GM23338 (cell line): ENCODE measurements at regions not wholly inside any gene's neighbourhood (a gene's known extent, or its start where the extent isn't known, plus 50 kb on each side); places are given as distances from the start of the nearest gene placed in this dataset.

Source experiments
- ATAC-seq: fragments of 200-7000 bp; cut with Tn5 transposase; 3 replicates; pipeline ENCODE4 v1.9.1; 2020
- DNase-seq: peaks from one replicate; pipeline ENCODE4 v3.0.0-alpha.2; 2015; ENCODE audit warnings: low spot score
- H2AFZ ChIP-seq: fragments of 200-600 bp; sonication (generic); 2 replicates; pipeline ENCODE4 v1.8.0; 2016; ENCODE audit warnings: antibody characterized with exemption, mild to moderate bottlenecking, moderate library complexity
- H3F3A ChIP-seq: fragments of 200-600 bp; sonication (generic); replicated peaks from 2 replicates; pipeline ENCODE4 v1.8.0; 2017; ENCODE audit warnings: antibody characterized with exemption, mixed run types, low read depth
- H3K27ac ChIP-seq: fragments of 200-600 bp; sonication (generic); 2 replicates; pipeline ENCODE4 v1.6.1; 2016; ENCODE audit warnings: low read depth
- H3K27me3 ChIP-seq: fragments of 200-600 bp; sonication (generic); 2 replicates; pipeline ENCODE4 v1.8.0; 2016; ENCODE audit warnings: mild to moderate bottlenecking, mixed run types, moderate library complexity; ENCODE audit not compliant: insufficient read depth
- H3K36me3 ChIP-seq: fragments of 200-600 bp; sonication (generic); 2 replicates; pipeline ENCODE4 v1.8.0; 2016; ENCODE audit warnings: mild to moderate bottlenecking; ENCODE audit not compliant: insufficient read depth
- H3K4me1 ChIP-seq: fragments of 200-600 bp; sonication (generic); 2 replicates; pipeline ENCODE4 v1.8.0; 2016; ENCODE audit warnings: mild to moderate bottlenecking, moderate library complexity; ENCODE audit not compliant: insufficient read depth
- H3K4me2 ChIP-seq: fragments of 200-600 bp; sonication (generic); 2 replicates; pipeline ENCODE4 v1.7.1; 2017; ENCODE audit warnings: mixed run types
- H3K4me3 ChIP-seq: fragments of 200-600 bp; sonication (generic); 2 replicates; pipeline ENCODE4 v1.6.1; 2016; ENCODE audit warnings: mixed run types
- H3K79me2 ChIP-seq: fragments of 200-600 bp; sonication (generic); replicated peaks from 2 replicates; pipeline ENCODE4 v1.8.0; 2017; ENCODE audit warnings: mild to moderate bottlenecking; ENCODE audit not compliant: insufficient read depth
- H3K9me2 ChIP-seq: fragments of 200-600 bp; sonication (generic); 2 replicates; pipeline ENCODE4 v1.8.0; 2017; ENCODE audit not compliant: insufficient read depth
- H4K20me1 ChIP-seq: fragments of 200-600 bp; sonication (generic); replicated peaks from 2 replicates; pipeline ENCODE4 v1.8.0; 2017; ENCODE audit warnings: mild to moderate bottlenecking; ENCODE audit not compliant: insufficient read depth
- H3K27ac Mint-ChIP-seq: 2 replicates; pipeline ENCODE4 v1.8.0; 2020; ENCODE audit warnings: inconsistent platforms, mild to moderate bottlenecking, moderate library complexity, mixed read lengths
- H3K27me3 Mint-ChIP-seq: 3 replicates; pipeline ENCODE4 v1.8.0; 2022; ENCODE audit warnings: low read depth, mild to moderate bottlenecking, moderate library complexity, mixed read lengths, inconsistent platforms; ENCODE audit not compliant: insufficient read depth, poor library complexity
- H3K36me3 Mint-ChIP-seq: 3 replicates; pipeline ENCODE4 v1.8.0; 2021; ENCODE audit warnings: low read depth, mild to moderate bottlenecking, inconsistent platforms, moderate library complexity, mixed read lengths
- H3K4me1 Mint-ChIP-seq: 3 replicates; pipeline ENCODE4 v1.8.0; 2020; ENCODE audit warnings: mild to moderate bottlenecking, inconsistent platforms, mixed read lengths
- H3K4me3 Mint-ChIP-seq: 3 replicates; pipeline ENCODE4 v1.8.0; 2021; ENCODE audit warnings: moderate library complexity, mild to moderate bottlenecking, inconsistent platforms, mixed read lengths
- H3K9me3 Mint-ChIP-seq: 3 replicates; pipeline ENCODE4 v1.8.0; 2020; ENCODE audit warnings: moderate library complexity, mild to moderate bottlenecking, inconsistent platforms, mixed read lengths
- CREB1 ChIP-seq: fragments of 250-450 bp; sonication (Bioruptor Pico); IDR thresholded peaks from 2 replicates; pipeline ENCODE4 v1.5.0; 2020; ENCODE audit warnings: low read depth, mild to moderate bottlenecking, moderate library complexity
- EZH2phosphoT487 ChIP-seq: fragments of 200-600 bp; sonication (generic); IDR thresholded peaks from one replicate; pipeline ENCODE4 v1.8.1; 2018; ENCODE audit warnings: antibody characterized with exemption; ENCODE audit not compliant: unreplicated experiment
- JUNB ChIP-seq: IDR thresholded peaks from one replicate; pipeline ENCODE4 v1.6.1; 2016; ENCODE audit warnings: antibody characterized with exemption; ENCODE audit not compliant: unreplicated experiment
- NANOG ChIP-seq: IDR thresholded peaks from 2 replicates; pipeline ENCODE4 v1.6.1; 2016; ENCODE audit warnings: antibody characterized with exemption, borderline replicate concordance
- POLR2AphosphoS5 ChIP-seq: IDR thresholded peaks from 2 replicates; pipeline ENCODE4 v1.6.1; 2016; ENCODE audit warnings: antibody characterized with exemption, low read depth
- STAT1 ChIP-seq: IDR thresholded peaks from one replicate; pipeline ENCODE4 v1.6.1; 2016; ENCODE audit warnings: antibody characterized with exemption; ENCODE audit not compliant: unreplicated experiment
- ZNF114 ChIP-seq: fragments of 250-450 bp; sonication (Bioruptor Pico); IDR thresholded peaks from 2 replicates; pipeline ENCODE4 v1.5.0; 2020; ENCODE audit warnings: mild to moderate bottlenecking, moderate library complexity
- ZNF331 ChIP-seq: fragments of 250-450 bp; sonication (Bioruptor Pico); IDR thresholded peaks from 2 replicates; pipeline ENCODE4 v1.5.0; 2020; ENCODE audit warnings: low read depth, mild to moderate bottlenecking, moderate library complexity
- TF ChIP-seq, protein P1 (sequence below): fragments of 250-450 bp; sonication (Bioruptor Pico); IDR thresholded peaks from 2 replicates; pipeline ENCODE4 v1.5.0; 2020; ENCODE audit warnings: mild to moderate bottlenecking, moderate library complexity
- TF ChIP-seq, protein P2 (sequence below), 2 experiments: fragments of 200-600 bp in 1 of 2; sonication (generic) in 1 of 2; conservative IDR thresholded peaks; 2 replicates each; pipeline versions ENCODE4 v1.5.1 to v1.6.1; 2016 to 2017; ENCODE audit warnings: antibody characterized with exemption in 2 of 2, low read depth in 2 of 2, mild to moderate bottlenecking in 2 of 2, moderate library complexity in 1 of 2
- TF ChIP-seq, protein P3 (sequence below): IDR thresholded peaks from one replicate; pipeline ENCODE4 v1.6.1; 2018; ENCODE audit warnings: antibody characterized with exemption; ENCODE audit not compliant: unreplicated experiment
- TF ChIP-seq, protein P4 (sequence below): IDR thresholded peaks from 2 replicates; pipeline ENCODE4 v1.6.1; 2016; ENCODE audit warnings: antibody characterized with exemption

DNA sequence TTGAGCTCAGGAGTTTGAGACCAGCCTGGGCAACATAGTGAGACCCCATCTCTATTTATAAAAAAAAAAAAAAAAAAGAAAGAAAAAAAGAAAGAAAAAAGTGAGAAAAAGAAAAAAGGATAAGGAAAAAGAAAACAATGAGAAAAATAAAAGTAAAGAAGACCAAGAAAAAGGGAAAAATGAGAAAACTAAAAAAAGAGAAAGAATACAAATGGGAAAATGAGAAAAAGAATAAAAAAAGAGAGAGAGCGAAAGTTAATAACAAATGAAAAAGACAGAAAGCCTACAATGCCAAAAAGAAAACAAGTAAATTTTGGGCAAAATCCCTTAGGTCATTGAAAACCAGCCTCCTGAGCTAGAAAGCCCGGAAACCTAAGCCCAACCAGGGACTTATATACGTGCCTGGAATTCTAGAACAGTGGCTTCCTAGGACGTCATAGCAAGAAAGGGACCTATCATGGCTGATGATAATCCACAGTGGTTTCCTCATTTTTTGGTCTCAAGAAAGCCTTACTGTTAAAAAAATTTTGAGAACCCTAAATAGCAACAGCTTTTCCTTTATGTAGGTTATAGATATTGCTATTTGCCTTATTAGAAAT, 131.7 kb upstream of the CLINT1 start:
- Mint-ChIP-seq H3K27ac (no peak overlapping the region), H3K9me3 (peaks cover 5% of the 10 kb centered on the region), H3K4me1 (peaks cover 7% of the 10 kb centered on the region; the same call in 2 of the 3 replicates), H3K4me3 (no peak overlapping the region), H3K27me3 (no peaks in the 10 kb centered on the region), H3K36me3 (no peaks in the 10 kb centered on the region)
- DNase-seq (no peak), ATAC-seq (no peak)
- H2AFZ ChIP-seq: no peak overlapping the region
- no peak overlapping the region for H3K4me2 ChIP-seq
- H3K9me2 ChIP-seq: 0 out of 2 replicates have a peak, but pooled peaks cover 11% of the 10 kb centered on the region
- TF ChIP-seq EZH2phosphoT487 (no peak), ZNF331 (CRISPR knock-in tag) (no peak), ZNF114 (no peak), POLR2AphosphoS5 (no peak), JUNB (no peak), CREB1 (CRISPR knock-in tag) (no peak), STAT1 (no peak), NANOG (no peak)
- TF ChIP-seq, protein P1, sequence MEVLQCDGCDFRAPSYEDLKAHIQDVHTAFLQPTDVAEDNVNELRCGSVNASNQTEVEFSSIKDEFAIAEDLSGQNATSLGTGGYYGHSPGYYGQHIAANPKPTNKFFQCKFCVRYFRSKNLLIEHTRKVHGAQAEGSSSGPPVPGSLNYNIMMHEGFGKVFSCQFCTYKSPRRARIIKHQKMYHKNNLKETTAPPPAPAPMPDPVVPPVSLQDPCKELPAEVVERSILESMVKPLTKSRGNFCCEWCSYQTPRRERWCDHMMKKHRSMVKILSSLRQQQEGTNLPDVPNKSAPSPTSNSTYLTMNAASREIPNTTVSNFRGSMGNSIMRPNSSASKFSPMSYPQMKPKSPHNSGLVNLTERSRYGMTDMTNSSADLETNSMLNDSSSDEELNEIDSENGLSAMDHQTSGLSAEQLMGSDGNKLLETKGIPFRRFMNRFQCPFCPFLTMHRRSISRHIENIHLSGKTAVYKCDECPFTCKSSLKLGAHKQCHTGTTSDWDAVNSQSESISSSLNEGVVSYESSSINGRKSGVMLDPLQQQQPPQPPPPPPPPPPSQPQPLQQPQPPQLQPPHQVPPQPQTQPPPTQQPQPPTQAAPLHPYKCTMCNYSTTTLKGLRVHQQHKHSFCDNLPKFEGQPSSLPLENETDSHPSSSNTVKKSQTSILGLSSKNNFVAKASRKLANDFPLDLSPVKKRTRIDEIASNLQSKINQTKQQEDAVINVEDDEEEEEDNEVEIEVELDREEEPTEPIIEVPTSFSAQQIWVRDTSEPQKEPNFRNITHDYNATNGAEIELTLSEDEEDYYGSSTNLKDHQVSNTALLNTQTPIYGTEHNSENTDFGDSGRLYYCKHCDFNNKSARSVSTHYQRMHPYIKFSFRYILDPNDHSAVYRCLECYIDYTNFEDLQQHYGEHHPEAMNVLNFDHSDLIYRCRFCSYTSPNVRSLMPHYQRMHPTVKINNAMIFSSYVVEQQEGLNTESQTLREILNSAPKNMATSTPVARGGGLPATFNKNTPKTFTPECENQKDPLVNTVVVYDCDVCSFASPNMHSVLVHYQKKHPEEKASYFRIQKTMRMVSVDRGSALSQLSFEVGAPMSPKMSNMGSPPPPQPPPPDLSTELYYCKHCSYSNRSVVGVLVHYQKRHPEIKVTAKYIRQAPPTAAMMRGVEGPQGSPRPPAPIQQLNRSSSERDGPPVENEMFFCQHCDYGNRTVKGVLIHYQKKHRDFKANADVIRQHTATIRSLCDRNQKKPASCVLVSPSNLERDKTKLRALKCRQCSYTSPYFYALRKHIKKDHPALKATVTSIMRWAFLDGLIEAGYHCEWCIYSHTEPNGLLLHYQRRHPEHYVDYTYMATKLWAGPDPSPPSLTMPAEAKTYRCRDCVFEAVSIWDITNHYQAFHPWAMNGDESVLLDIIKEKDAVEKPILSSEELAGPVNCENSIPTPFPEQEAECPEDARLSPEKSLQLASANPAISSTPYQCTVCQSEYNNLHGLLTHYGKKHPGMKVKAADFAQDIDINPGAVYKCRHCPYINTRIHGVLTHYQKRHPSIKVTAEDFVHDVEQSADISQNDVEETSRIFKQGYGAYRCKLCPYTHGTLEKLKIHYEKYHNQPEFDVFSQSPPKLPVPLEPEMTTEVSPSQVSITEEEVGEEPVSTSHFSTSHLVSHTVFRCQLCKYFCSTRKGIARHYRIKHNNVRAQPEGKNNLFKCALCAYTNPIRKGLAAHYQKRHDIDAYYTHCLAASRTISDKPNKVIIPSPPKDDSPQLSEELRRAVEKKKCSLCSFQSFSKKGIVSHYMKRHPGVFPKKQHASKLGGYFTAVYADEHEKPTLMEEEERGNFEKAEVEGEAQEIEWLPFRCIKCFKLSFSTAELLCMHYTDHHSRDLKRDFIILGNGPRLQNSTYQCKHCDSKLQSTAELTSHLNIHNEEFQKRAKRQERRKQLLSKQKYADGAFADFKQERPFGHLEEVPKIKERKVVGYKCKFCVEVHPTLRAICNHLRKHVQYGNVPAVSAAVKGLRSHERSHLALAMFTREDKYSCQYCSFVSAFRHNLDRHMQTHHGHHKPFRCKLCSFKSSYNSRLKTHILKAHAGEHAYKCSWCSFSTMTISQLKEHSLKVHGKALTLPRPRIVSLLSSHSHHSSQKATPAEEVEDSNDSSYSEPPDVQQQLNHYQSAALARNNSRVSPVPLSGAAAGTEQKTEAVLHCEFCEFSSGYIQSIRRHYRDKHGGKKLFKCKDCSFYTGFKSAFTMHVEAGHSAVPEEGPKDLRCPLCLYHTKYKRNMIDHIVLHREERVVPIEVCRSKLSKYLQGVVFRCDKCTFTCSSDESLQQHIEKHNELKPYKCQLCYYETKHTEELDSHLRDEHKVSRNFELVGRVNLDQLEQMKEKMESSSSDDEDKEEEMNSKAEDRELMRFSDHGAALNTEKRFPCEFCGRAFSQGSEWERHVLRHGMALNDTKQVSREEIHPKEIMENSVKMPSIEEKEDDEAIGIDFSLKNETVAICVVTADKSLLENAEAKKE (CRISPR knock-in tag): no peak
- TF ChIP-seq, protein P2, sequence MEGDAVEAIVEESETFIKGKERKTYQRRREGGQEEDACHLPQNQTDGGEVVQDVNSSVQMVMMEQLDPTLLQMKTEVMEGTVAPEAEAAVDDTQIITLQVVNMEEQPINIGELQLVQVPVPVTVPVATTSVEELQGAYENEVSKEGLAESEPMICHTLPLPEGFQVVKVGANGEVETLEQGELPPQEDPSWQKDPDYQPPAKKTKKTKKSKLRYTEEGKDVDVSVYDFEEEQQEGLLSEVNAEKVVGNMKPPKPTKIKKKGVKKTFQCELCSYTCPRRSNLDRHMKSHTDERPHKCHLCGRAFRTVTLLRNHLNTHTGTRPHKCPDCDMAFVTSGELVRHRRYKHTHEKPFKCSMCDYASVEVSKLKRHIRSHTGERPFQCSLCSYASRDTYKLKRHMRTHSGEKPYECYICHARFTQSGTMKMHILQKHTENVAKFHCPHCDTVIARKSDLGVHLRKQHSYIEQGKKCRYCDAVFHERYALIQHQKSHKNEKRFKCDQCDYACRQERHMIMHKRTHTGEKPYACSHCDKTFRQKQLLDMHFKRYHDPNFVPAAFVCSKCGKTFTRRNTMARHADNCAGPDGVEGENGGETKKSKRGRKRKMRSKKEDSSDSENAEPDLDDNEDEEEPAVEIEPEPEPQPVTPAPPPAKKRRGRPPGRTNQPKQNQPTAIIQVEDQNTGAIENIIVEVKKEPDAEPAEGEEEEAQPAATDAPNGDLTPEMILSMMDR (conservative IDR thresholded peaks at IDR 0.05; ENCODE audit: low read depth in 2 of 2): no peak
- TF ChIP-seq, protein P3, sequence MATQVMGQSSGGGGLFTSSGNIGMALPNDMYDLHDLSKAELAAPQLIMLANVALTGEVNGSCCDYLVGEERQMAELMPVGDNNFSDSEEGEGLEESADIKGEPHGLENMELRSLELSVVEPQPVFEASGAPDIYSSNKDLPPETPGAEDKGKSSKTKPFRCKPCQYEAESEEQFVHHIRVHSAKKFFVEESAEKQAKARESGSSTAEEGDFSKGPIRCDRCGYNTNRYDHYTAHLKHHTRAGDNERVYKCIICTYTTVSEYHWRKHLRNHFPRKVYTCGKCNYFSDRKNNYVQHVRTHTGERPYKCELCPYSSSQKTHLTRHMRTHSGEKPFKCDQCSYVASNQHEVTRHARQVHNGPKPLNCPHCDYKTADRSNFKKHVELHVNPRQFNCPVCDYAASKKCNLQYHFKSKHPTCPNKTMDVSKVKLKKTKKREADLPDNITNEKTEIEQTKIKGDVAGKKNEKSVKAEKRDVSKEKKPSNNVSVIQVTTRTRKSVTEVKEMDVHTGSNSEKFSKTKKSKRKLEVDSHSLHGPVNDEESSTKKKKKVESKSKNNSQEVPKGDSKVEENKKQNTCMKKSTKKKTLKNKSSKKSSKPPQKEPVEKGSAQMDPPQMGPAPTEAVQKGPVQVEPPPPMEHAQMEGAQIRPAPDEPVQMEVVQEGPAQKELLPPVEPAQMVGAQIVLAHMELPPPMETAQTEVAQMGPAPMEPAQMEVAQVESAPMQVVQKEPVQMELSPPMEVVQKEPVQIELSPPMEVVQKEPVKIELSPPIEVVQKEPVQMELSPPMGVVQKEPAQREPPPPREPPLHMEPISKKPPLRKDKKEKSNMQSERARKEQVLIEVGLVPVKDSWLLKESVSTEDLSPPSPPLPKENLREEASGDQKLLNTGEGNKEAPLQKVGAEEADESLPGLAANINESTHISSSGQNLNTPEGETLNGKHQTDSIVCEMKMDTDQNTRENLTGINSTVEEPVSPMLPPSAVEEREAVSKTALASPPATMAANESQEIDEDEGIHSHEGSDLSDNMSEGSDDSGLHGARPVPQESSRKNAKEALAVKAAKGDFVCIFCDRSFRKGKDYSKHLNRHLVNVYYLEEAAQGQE: no peak
- TF ChIP-seq, protein P4, sequence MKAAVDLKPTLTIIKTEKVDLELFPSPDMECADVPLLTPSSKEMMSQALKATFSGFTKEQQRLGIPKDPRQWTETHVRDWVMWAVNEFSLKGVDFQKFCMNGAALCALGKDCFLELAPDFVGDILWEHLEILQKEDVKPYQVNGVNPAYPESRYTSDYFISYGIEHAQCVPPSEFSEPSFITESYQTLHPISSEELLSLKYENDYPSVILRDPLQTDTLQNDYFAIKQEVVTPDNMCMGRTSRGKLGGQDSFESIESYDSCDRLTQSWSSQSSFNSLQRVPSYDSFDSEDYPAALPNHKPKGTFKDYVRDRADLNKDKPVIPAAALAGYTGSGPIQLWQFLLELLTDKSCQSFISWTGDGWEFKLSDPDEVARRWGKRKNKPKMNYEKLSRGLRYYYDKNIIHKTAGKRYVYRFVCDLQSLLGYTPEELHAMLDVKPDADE: no peak
- H3K27ac ChIP-seq: no peak overlapping the region
- H3K4me1 ChIP-seq: no peaks in the 10 kb centered on the region
- H3K4me3 ChIP-seq: no peak overlapping the region
- no peaks in the 10 kb centered on the region for H4K20me1 ChIP-seq
- no peaks in the 10 kb centered on the region for H3K79me2 ChIP-seq
- H3K36me3 ChIP-seq: no peaks in the 10 kb centered on the region; the same call in 1 of the 2 replicates
- no peaks in the 10 kb centered on the region for H3F3A ChIP-seq
- no peaks in the 10 kb centered on the region for H3K27me3 ChIP-seq
